NCI-H446 (cell line): ENCODE measurements at regions not wholly inside any gene's neighbourhood (a gene's known extent, or its start where the extent isn't known, plus 50 kb on each side); places are given as distances from the start of the nearest gene placed in this dataset.

Experiments used
- DNase-seq, 2 experiments: peaks; one replicate each; lab custom pipeline; 2025; lab: John Stamatoyannopoulos, UW

- DNase-seq, result no peak
Observed at GRCh38 chr13:53499576-53500133, 471.0 kb downstream of the OLFM4 start.

GRCh38 chr13:53501387-53501786, 472.8 kb downstream of the OLFM4 start:
- no peak for DNase-seq

GRCh38 chr13:53507741-53508140, 479.1 kb downstream of the OLFM4 start:
- no peak for DNase-seq

GRCh38 chr13:53512635-53513034, 484.0 kb downstream of the OLFM4 start:
- DNase-seq, result no peak

GRCh38 chr13:53513226-53513625, 484.6 kb downstream of the OLFM4 start:
- no peak for DNase-seq

- DNase-seq, result no peak
Observed at GRCh38 chr13:53520132-53520531, 491.5 kb downstream of the OLFM4 start.

- DNase-seq, result no peak
Observed at GRCh38 chr13:53522034-53522433, 493.4 kb downstream of the OLFM4 start.

- DNase-seq, result no peak
Observed at GRCh38 chr13:53537586-53537985, 509.0 kb downstream of the OLFM4 start.

- no peak for DNase-seq
Observed at GRCh38 chr13:53545340-53545941, 516.8 kb downstream of the OLFM4 start.

- no peak for DNase-seq
Observed at GRCh38 chr13:53560556-53560955, 531.9 kb downstream of the OLFM4 start.

- DNase-seq, result no peak
Observed at GRCh38 chr13:53562419-53562818, 533.8 kb downstream of the OLFM4 start.

- DNase-seq, result no peak
Observed at GRCh38 chr13:53568491-53568890, 539.9 kb downstream of the OLFM4 start.

- peak in 1 of 2 experiments; percentile 15 for DNase-seq
Observed at GRCh38 chr13:53569453-53569852, 540.8 kb downstream of the OLFM4 start.

- no peak for DNase-seq
Observed at GRCh38 chr13:53601113-53601512, 572.5 kb downstream of the OLFM4 start.

GRCh38 chr13:53605326-53605725, 576.7 kb downstream of the OLFM4 start:
- DNase-seq, result no peak

GRCh38 chr13:53612200-53612599, 583.6 kb downstream of the OLFM4 start:
- DNase-seq, result no peak

GRCh38 chr13:53622456-53622855, 593.8 kb downstream of the OLFM4 start:
- DNase-seq, result no peak

GRCh38 chr13:53623146-53623545, 594.5 kb downstream of the OLFM4 start:
- DNase-seq, result no peak

GRCh38 chr13:53631511-53631910, 602.9 kb downstream of the OLFM4 start:
- DNase-seq, result no peak

GRCh38 chr13:53638040-53638439, 609.4 kb downstream of the OLFM4 start:
- DNase-seq, result no peak

- DNase-seq, result no peak
Observed at GRCh38 chr13:53642306-53642705, 613.7 kb downstream of the OLFM4 start.

GRCh38 chr13:53648673-53649072, 620.1 kb downstream of the OLFM4 start:
- no peak for DNase-seq

- no peak for DNase-seq
Observed at GRCh38 chr13:53672005-53672404, 643.4 kb downstream of the OLFM4 start.

GRCh38 chr13:53683146-53683545, 654.5 kb downstream of the OLFM4 start:
- DNase-seq, result no peak
